Lower lobe of right lung (tissue), 2 donors: ENCODE measurements at regions not wholly inside any gene's neighbourhood (a gene's known extent, or its start where the extent isn't known, plus 50 kb on each side); places are given as distances from the start of the nearest gene placed in this dataset.

ENCODE experiments used
- ATAC-seq, 2 donors: fragments of 200-7000 bp; cut with Tn5 transposase; one replicate each; pipeline ENCODE4 v1.9.1; 2020 to 2022; ENCODE audit warnings: mild to moderate bottlenecking in 2 of 2, moderate library complexity in 2 of 2
- DNase-seq: peaks from one replicate; pipeline ENCODE4 v3.0.0-alpha.2; 2020
- H3K27ac ChIP-seq: fragments of 200-600 bp; one replicate; pipeline ENCODE4 v1.8.0; 2022
- H3K27me3 ChIP-seq: fragments of 200-600 bp; one replicate; pipeline ENCODE4 v1.8.0; 2022; ENCODE audit warnings: low read depth
- H3K36me3 ChIP-seq: fragments of 200-600 bp; one replicate; pipeline ENCODE4 v1.8.0; 2022; ENCODE audit warnings: mild to moderate bottlenecking
- H3K4me1 ChIP-seq: fragments of 200-600 bp; one replicate; pipeline ENCODE4 v1.8.0; 2022
- H3K4me3 ChIP-seq: fragments of 200-600 bp; one replicate; pipeline ENCODE4 v1.8.0; 2022; ENCODE audit warnings: mild to moderate bottlenecking
- H3K9me3 ChIP-seq: fragments of 200-600 bp; one replicate; pipeline ENCODE4 v1.8.0; 2022
- intact Hi-C: fragments of 100-400 bp; cut with DNase I; formaldehyde crosslinking; loops from one replicate; pipeline ENCODE4 v1.11.0; 2022
- TF ChIP-seq, protein P1 (sequence below): fragments of 200-600 bp; IDR thresholded peaks from one replicate; pipeline ENCODE4 v1.8.0; 2022; ENCODE audit warnings: antibody characterized with exemption, mild to moderate bottlenecking
- donor health status: DM: no; HTN: yes; CAD: no; lungs with severe emphysema.

DNA sequence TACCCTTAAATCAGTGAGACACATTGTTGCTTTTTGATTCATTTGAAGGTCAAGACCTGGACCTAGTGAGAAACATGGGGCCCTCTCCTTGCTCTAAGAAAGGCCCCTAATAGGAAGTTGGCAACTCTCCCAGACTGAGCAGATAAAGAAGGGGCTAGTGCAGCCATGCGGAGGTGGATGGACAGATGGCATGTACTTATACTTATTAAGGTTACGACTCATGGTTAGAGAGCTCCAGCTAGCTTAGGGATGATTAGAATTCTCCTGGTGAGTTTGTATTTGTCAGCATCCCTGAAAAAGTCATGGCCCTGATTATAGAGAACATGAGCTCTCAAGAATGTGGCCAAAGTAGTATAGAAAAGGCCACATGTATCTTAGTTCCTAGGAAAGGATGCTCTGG is 112.1 kb upstream of the BDNF start:
- DNase-seq (no peak), ATAC-seq (no peak)
- Histone ChIP-seq H3K36me3 (no peaks in the 10 kb centered on the region), H3K4me1 (no peaks in the 10 kb centered on the region), H3K27ac (no peak overlapping the region), H3K4me3 (no peak overlapping the region), H3K27me3 (no peaks in the 10 kb centered on the region), H3K9me3 (no peaks in the 10 kb centered on the region)
- intact Hi-C loops = no loop called here
- TF ChIP-seq, protein P1, sequence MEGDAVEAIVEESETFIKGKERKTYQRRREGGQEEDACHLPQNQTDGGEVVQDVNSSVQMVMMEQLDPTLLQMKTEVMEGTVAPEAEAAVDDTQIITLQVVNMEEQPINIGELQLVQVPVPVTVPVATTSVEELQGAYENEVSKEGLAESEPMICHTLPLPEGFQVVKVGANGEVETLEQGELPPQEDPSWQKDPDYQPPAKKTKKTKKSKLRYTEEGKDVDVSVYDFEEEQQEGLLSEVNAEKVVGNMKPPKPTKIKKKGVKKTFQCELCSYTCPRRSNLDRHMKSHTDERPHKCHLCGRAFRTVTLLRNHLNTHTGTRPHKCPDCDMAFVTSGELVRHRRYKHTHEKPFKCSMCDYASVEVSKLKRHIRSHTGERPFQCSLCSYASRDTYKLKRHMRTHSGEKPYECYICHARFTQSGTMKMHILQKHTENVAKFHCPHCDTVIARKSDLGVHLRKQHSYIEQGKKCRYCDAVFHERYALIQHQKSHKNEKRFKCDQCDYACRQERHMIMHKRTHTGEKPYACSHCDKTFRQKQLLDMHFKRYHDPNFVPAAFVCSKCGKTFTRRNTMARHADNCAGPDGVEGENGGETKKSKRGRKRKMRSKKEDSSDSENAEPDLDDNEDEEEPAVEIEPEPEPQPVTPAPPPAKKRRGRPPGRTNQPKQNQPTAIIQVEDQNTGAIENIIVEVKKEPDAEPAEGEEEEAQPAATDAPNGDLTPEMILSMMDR = no peak

DNA sequence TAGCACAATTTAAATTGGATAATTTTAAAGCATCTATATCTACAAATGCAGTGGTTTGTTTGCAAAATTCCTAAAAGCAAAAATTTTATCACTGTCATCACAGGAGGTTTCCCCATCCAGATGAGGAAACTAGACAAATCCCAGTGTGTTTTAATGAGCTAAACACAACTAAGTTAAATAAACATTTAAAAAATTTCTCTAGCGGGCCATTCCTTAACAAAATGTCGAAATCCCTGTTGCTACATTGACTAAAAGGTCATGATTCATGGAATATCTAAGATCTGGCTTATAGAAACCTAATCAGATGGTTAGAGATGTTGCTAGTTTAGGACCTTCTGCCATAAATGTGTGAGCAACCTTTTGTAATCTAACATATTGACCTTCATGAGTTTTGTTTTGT is 107.3 kb upstream of the BDNF start:
- H3K27ac ChIP-seq = no peak overlapping the region
- DNase-seq (no peak), ATAC-seq (no peak)
- no peaks in the 10 kb centered on the region for H3K36me3 ChIP-seq
- H3K27me3 ChIP-seq = no peaks in the 10 kb centered on the region
- H3K9me3 ChIP-seq = no peaks in the 10 kb centered on the region
- H3K4me1 ChIP-seq = no peaks in the 10 kb centered on the region
- no peak overlapping the region for H3K4me3 ChIP-seq
- TF ChIP-seq, protein P1 = no peak
- intact Hi-C loops = no loop called here

DNA sequence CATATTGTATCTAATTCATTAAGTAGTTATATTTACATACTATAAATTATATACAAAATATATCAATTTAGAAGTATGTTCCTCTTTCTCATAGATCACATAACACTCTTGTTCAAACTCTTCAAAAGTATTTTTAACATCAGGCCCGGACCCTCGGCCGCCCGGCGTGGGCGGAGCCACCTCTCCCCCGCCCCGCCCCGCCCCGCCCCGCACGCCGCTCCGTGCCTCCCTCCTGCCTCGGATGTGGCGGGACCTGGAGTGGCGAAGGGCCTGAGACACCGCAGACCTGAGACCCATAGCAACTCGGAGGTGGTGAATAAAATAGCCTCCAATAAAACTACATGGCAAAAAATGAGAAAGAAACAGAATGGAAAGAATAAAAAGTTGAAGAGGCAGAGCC is 105.9 kb upstream of the BDNF start:
- Histone ChIP-seq H3K9me3 (no peaks in the 10 kb centered on the region), H3K4me1 (no peaks in the 10 kb centered on the region), H3K4me3 (no peak overlapping the region), H3K36me3 (no peaks in the 10 kb centered on the region), H3K27me3 (no peaks in the 10 kb centered on the region), H3K27ac (no peak overlapping the region)
- TF ChIP-seq, protein P1 = no peak
- ATAC-seq = no peak
- intact Hi-C loops = no loop called here
- DNase-seq = no peak

DNA sequence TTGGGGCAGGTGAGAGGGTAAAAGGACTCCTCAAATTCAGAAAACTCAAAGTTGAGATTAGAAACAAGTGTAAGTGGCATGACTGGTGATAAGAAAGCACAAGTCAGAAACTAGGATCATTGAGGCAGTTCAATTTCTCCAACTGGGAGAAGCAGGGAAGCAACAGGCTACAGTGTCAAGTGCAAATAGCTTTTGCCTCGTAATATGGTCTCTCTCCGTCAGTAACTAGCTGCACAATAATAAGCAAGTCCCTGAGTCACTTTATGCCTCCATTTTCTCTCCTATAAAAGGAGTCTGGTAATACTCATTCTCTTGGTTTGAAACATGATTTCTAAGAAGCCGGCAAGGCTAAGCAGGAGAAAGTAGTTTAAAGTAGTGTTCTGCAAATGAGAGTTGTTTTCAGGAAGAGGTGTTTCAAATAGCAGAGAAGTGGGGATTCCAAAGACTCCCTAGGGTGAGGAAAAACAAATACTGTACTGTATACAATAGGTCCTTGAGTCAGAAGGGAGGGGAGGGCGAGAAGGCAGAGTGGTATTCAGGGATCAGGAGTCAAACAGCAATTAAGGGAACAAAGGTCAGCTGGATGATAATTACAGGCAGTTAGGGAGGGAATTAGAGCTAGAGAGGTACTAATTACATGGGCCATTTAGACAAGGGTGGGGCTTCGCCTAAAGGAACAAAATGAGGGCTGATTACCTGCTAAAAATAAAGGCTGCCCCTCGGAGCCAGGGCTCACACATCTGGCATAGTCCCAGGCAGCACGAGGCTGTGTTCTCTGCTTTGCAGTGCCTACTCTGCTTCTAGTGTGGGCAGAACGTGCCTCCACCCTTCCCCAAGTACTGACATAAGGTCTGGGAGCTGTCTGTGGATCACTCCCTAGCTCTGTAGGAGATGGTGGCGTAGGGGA is 96.0 kb upstream of the BDNF start:
- intact Hi-C loops = no loop called here
- H3K36me3 ChIP-seq = no peaks in the 10 kb centered on the region

GRCh38 chr11:27786864-27787263 is 86.6 kb upstream of the BDNF start:
- no peaks in the 10 kb centered on the region for H3K36me3 ChIP-seq
- intact Hi-C loops = no loop called here
- ATAC-seq = no peak
- H3K27me3 ChIP-seq = no peaks in the 10 kb centered on the region
- DNase-seq = no peak
- H3K9me3 ChIP-seq = no peaks in the 10 kb centered on the region
- no peaks in the 10 kb centered on the region for H3K4me1 ChIP-seq
- H3K27ac ChIP-seq = no peak overlapping the region
- no peak overlapping the region for H3K4me3 ChIP-seq
- TF ChIP-seq, protein P1 = no peak

More for the DNA sequence above, 96.0 kb upstream of the BDNF start:
- Histone ChIP-seq H3K27ac (no peak overlapping the region), H3K27me3 (no peaks in the 10 kb centered on the region), H3K4me1 (no peaks in the 10 kb centered on the region), H3K9me3 (no peaks in the 10 kb centered on the region), H3K4me3 (no peak overlapping the region)
- ATAC-seq (peak; percentile 74 to 87), DNase-seq (no peak)
- TF ChIP-seq, protein P1 = no peak
